B cell (primary cell): ENCODE measurements at regions not wholly inside any gene's neighbourhood (a gene's known extent, or its start where the extent isn't known, plus 50 kb on each side); places are given as distances from the start of the nearest gene placed in this dataset.

Source experiments
- ATAC-seq: fragments of 200-7000 bp; cut with Tn5 transposase; one replicate; pipeline ENCODE4 v1.10.0; 2021; ENCODE audit warnings: low read depth, mild to moderate bottlenecking, moderate number of reproducible peaks, moderate library complexity
- CTCF ChIA-PET: fragments of 350-600 bp; sonication (Branson Sonifier 250); formaldehyde crosslinking; loops from one replicate; lab custom pipeline; 2021; ENCODE audit warnings: antibody characterized with exemption, inconsistent platforms; lab: Charles Lee
- POLR2A ChIA-PET: fragments of 350-600 bp; sonication (Branson Sonifier 250); formaldehyde crosslinking; loops from one replicate; lab custom pipeline; 2021; ENCODE audit warnings: antibody characterized with exemption; lab: Charles Lee
- DNase-seq: peaks from one replicate; pipeline ENCODE4 v3.0.0; 2013
- H2AFZ ChIP-seq: 2 replicates; pipeline ENCODE4 v1.6.1; 2012; ENCODE audit warnings: mild to moderate bottlenecking, low read depth, low read length; ENCODE audit not compliant: insufficient read depth, poor library complexity, severe bottlenecking
- H3K27ac ChIP-seq, 2 donors: 1 replicate in 1 of 2; 2 replicates in 1 of 2; pipeline ENCODE4 v1.5.1; 2012 to 2013; ENCODE audit warnings: low read length in 2 of 2, mild to moderate bottlenecking in 2 of 2, moderate library complexity in 1 of 2
- H3K27me3 ChIP-seq, 4 experiments: fragments of 200-600 bp in 1 of 4; sonication (generic) in 1 of 4; replicated peaks in 1 of 4; 1 replicate in 2 of 4; 2 replicates in 2 of 4; pipeline versions ENCODE4 v1.6.1 to v1.7.0; 2013 to 2016; ENCODE audit warnings: low read length in 3 of 4, mild to moderate bottlenecking in 2 of 4, mixed read lengths in 1 of 4, moderate library complexity in 1 of 4; ENCODE audit not compliant: insufficient read depth in 4 of 4, control insufficient read depth in 3 of 4; ENCODE audit errors: control extremely low read depth in 1 of 4
- H3K36me3 ChIP-seq, 2 experiments: replicated peaks in 1 of 2; 1 replicate in 1 of 2; 2 replicates in 1 of 2; pipeline versions ENCODE4 v1.6.1 to v1.7.1; 2013; ENCODE audit warnings: low read length in 1 of 2; ENCODE audit not compliant: insufficient read depth in 2 of 2, control insufficient read depth in 1 of 2; ENCODE audit errors: control extremely low read depth in 1 of 2, extremely low read depth in 1 of 2
- H3K4me1 ChIP-seq, 2 donors: fragments of 200-600 bp in 1 of 2; sonication (generic) in 1 of 2; 1 replicate in 1 of 2; 2 replicates in 1 of 2; pipeline versions ENCODE4 v1.5.1 to v1.6.1; 2013 to 2017; ENCODE audit warnings: low read length in 2 of 2; ENCODE audit not compliant: control insufficient read depth in 2 of 2, insufficient read depth in 2 of 2
- H3K4me2 ChIP-seq: replicated peaks from 2 replicates; pipeline ENCODE3; 2012; ENCODE audit warnings: mild to moderate bottlenecking, low read depth, low read length; ENCODE audit not compliant: poor library complexity, severe bottlenecking
- H3K4me3 ChIP-seq, 5 experiments: fragments of 200-600 bp in 1 of 5; sonication (generic) in 1 of 5; 1 replicate in 3 of 5; 2 replicates in 2 of 5; pipeline versions ENCODE4 v1.5.1 to v1.7.0; 2011 to 2016; ENCODE audit warnings: low read length in 4 of 5, mild to moderate bottlenecking in 4 of 5, low read depth in 2 of 5, control low read depth in 1 of 5, moderate library complexity in 1 of 5; ENCODE audit not compliant: insufficient read depth in 1 of 5; ENCODE audit errors: control extremely low read depth in 1 of 5, extremely low read depth in 1 of 5
- H3K79me2 ChIP-seq: fragments of 200-600 bp; sonication (generic); one replicate; pipeline ENCODE4 v1.6.0; 2016; ENCODE audit warnings: low read length; ENCODE audit not compliant: control insufficient read depth, insufficient read depth
- H3K9ac ChIP-seq: fragments of 200-600 bp; sonication (generic); 2 replicates; pipeline ENCODE4 v1.6.1; 2017; ENCODE audit warnings: mild to moderate bottlenecking, low read length, moderate library complexity
- H3K9me3 ChIP-seq, 3 donors: one replicate each; pipeline versions ENCODE4 v1.6.1 to v1.7.1; 2013; ENCODE audit warnings: low read length in 2 of 3; ENCODE audit not compliant: control insufficient read depth in 2 of 3, insufficient read depth in 1 of 3; ENCODE audit errors: control extremely low read depth in 1 of 3
- H4K20me1 ChIP-seq: 2 replicates; pipeline ENCODE4 v1.6.0; 2012; ENCODE audit warnings: mild to moderate bottlenecking, low read length; ENCODE audit not compliant: insufficient read depth, control insufficient read depth, poor library complexity, severe bottlenecking
- H3K27ac Mint-ChIP-seq: one replicate; pipeline ENCODE4 v1.8.0; 2021; ENCODE audit warnings: mixed read lengths
- H3K27me3 Mint-ChIP-seq: one replicate; pipeline ENCODE4 v1.8.0; 2021; ENCODE audit warnings: mixed read lengths
- H3K4me1 Mint-ChIP-seq: one replicate; pipeline ENCODE4 v1.8.0; 2021; ENCODE audit warnings: mixed read lengths
- H3K4me3 Mint-ChIP-seq: one replicate; pipeline ENCODE4 v1.8.0; 2021; ENCODE audit warnings: mixed read lengths
- H3K9me3 Mint-ChIP-seq: one replicate; pipeline ENCODE4 v1.8.0; 2022; ENCODE audit warnings: mixed read lengths; ENCODE audit not compliant: insufficient read depth
- EZH2 ChIP-seq: IDR thresholded peaks from 2 replicates; pipeline ENCODE4 v1.6.1; 2012; ENCODE audit warnings: borderline replicate concordance, low read depth, mild to moderate bottlenecking, moderate library complexity, low read length; ENCODE audit not compliant: insufficient read depth, poor library complexity, severe bottlenecking
- WGBS: methylation state at CpG from one replicate; pipeline ENCODE4 v1.1.5; 2013; ENCODE audit warnings: missing lambda C conversion rate; ENCODE audit not compliant: insufficient coverage; 5-methylcytosine and 5-hydroxymethylcytosine counted together
- intact Hi-C: fragments of 100-400 bp; cut with micrococcal nuclease; formaldehyde crosslinking; loops from one replicate; pipeline ENCODE4 v1.10.0; 2022
- TF ChIP-seq, protein P1 (sequence below): fragments of 200-600 bp; IDR thresholded peaks from one replicate; pipeline ENCODE4 v1.8.0; 2022; ENCODE audit warnings: antibody characterized with exemption, mild to moderate bottlenecking

- no peaks in the 10 kb centered on the region for H3K27me3 ChIP-seq
- no peak overlapping the region for H3K4me3 ChIP-seq
- Mint-ChIP-seq H3K4me3 (no peak overlapping the region), H3K9me3 (no peaks in the 10 kb centered on the region), H3K27ac (no peak overlapping the region), H3K4me1 (no peaks in the 10 kb centered on the region), H3K27me3 (no peaks in the 10 kb centered on the region)
- no peak overlapping the region for H3K27ac ChIP-seq
- intact Hi-C loops = no loop called here
- H3K9me3 ChIP-seq = no peaks in the 10 kb centered on the region
- no peaks in the 10 kb centered on the region for H3K36me3 ChIP-seq
- TF ChIP-seq EZH2 = no peak
- TF ChIP-seq, protein P1, sequence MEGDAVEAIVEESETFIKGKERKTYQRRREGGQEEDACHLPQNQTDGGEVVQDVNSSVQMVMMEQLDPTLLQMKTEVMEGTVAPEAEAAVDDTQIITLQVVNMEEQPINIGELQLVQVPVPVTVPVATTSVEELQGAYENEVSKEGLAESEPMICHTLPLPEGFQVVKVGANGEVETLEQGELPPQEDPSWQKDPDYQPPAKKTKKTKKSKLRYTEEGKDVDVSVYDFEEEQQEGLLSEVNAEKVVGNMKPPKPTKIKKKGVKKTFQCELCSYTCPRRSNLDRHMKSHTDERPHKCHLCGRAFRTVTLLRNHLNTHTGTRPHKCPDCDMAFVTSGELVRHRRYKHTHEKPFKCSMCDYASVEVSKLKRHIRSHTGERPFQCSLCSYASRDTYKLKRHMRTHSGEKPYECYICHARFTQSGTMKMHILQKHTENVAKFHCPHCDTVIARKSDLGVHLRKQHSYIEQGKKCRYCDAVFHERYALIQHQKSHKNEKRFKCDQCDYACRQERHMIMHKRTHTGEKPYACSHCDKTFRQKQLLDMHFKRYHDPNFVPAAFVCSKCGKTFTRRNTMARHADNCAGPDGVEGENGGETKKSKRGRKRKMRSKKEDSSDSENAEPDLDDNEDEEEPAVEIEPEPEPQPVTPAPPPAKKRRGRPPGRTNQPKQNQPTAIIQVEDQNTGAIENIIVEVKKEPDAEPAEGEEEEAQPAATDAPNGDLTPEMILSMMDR = no peak
- POLR2A ChIA-PET = no interaction called here
- no peak for DNase-seq
- no peaks in the 10 kb centered on the region for H3K79me2 ChIP-seq
- no peak overlapping the region for H3K4me2 ChIP-seq
- no peaks in the 10 kb centered on the region for H3K4me1 ChIP-seq
- 0% methylated on average over 1 of the region's 1 CpG for WGBS
- no peak for ATAC-seq
- no peak overlapping the region for H2AFZ ChIP-seq
- no peaks in the 10 kb centered on the region for H4K20me1 ChIP-seq
- H3K9ac ChIP-seq = no peak overlapping the region
- CTCF ChIA-PET = no interaction called here
Observed at GRCh38 chrY:19899011-19899410, 154.5 kb upstream of the KDM5D start.

DNA sequence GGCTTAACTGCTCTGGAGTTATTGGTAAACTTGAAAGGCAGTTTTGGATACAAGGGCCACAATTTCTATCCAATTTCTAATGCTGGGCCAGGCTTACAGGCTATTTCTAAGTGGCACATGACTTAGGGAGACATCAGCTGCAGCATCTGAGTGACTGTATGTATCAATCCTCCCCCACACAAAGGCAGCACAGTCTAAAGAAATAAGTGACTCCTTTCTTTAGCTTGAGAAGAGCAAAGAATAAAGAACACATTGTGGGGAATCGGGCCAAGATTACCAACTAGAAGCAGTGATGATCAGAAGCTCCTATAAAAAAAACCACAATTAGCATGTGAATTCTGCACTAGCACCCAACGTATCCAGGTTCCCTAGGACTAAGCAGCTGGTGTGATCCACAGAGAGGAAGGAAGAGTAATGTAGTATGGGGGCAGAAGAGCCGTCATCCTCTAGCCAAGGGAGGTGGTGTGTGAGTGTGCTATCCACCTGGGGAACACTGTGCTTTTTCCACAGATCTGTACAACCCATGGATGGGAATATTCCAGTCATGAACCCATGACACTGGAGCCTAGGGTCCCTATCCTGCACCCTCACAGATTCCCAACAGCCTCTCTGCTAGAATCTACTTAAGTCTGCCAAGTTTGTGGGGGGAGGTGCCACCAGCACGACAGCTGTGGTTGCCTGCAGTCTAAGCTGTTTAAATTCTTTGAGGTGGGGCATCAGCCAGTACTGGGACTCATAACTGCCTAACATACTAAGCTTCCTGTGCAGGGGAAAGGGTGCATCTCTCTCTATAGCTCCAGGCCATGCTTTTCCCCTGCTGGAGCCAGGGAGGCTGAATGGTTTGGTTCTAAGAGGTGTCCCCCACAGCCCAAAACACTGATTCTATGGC, 147.8 kb upstream of the KDM5D start:
- POLR2A ChIA-PET = no interaction called here
- intact Hi-C loops = no loop called here

More for the DNA sequence above, 147.8 kb upstream of the KDM5D start:
- peaks cover 0 to 3% (median 0%) of the 10 kb centered on the region in 3 donors for H3K9me3 ChIP-seq
- H3K4me1 Mint-ChIP-seq = no peaks in the 10 kb centered on the region
- WGBS = no CpG with 5 or more reads among the region's 4 CpGs
- no peaks in the 10 kb centered on the region for H4K20me1 ChIP-seq
- no peak overlapping the region for H3K4me3 ChIP-seq
- no peak overlapping the region for H3K27ac ChIP-seq
- no peaks in the 10 kb centered on the region for H3K79me2 ChIP-seq
- CTCF ChIA-PET = no interaction called here
- no peak overlapping the region for H2AFZ ChIP-seq
- DNase-seq (no peak), ATAC-seq (no peak)
- no peaks in the 10 kb centered on the region for H3K4me1 ChIP-seq
- no peaks in the 10 kb centered on the region for H3K9me3 Mint-ChIP-seq
- no peaks in the 10 kb centered on the region for H3K27me3 Mint-ChIP-seq
- no peaks in the 10 kb centered on the region for H3K36me3 ChIP-seq
- no peak overlapping the region for H3K27ac Mint-ChIP-seq
- no peak for TF ChIP-seq EZH2
- TF ChIP-seq, protein P1 = no peak
- H3K4me2 ChIP-seq = no peak overlapping the region
- H3K9ac ChIP-seq = no peak overlapping the region
- H3K4me3 Mint-ChIP-seq = no peak overlapping the region
- no peaks in the 10 kb centered on the region for H3K27me3 ChIP-seq
